PC-9 (cell line): ENCODE measurements at regions not wholly inside any gene's neighbourhood (a gene's known extent, or its start where the extent isn't known, plus 50 kb on each side); places are given as distances from the start of the nearest gene placed in this dataset.

Experiments
- BruUV-seq: library from RNA; stranded (reverse); fragments of 400-500 nt; replicated peaks from 2 replicates; lab custom pipeline; 2021; lab: Mats Ljungman, UMichigan
- CTCF ChIA-PET: fragments of 300-600 bp; sonication (Branson Sonifier 250); formaldehyde crosslinking; loops from one replicate; lab custom pipeline; 2022; ENCODE audit warnings: antibody characterized with exemption; lab: Charles Lee
- POLR2A ChIA-PET: fragments of 300-600 bp; sonication (Branson Sonifier 250); formaldehyde crosslinking; loops from one replicate; lab custom pipeline; 2022; ENCODE audit warnings: antibody characterized with exemption; ENCODE audit not compliant: unreplicated experiment; lab: Charles Lee
- DNase-seq, 2 experiments: peaks; one replicate each; pipeline versions ENCODE4 v3.0.0 to v3.0.0-alpha.2; 2015 to 2022; ENCODE audit warnings: mixed read lengths in 1 of 2
- H2AFZ ChIP-seq: fragments of 200-600 bp; sonication (generic); 2 replicates; pipeline ENCODE4 v1.8.1; 2017; ENCODE audit warnings: antibody characterized with exemption
- H3F3A ChIP-seq: fragments of 200-600 bp; sonication (generic); 2 replicates; pipeline ENCODE4 v1.8.1; 2017; ENCODE audit warnings: antibody characterized with exemption, mild to moderate bottlenecking, low read depth; ENCODE audit not compliant: insufficient read depth
- H3K27ac ChIP-seq: fragments of 200-600 bp; sonication (generic); 2 replicates; pipeline ENCODE4 v1.6.1; 2016; ENCODE audit warnings: mixed run types
- H3K27me3 ChIP-seq: fragments of 200-600 bp; sonication (generic); 2 replicates; pipeline ENCODE4 v1.6.1; 2016; ENCODE audit warnings: low read depth, mixed run types; ENCODE audit not compliant: insufficient read depth
- H3K36me3 ChIP-seq: fragments of 200-600 bp; sonication (generic); 2 replicates; pipeline ENCODE4 v1.6.1; 2016; ENCODE audit warnings: low read depth, mixed run types
- H3K4me1 ChIP-seq: fragments of 200-600 bp; sonication (generic); replicated peaks from 2 replicates; pipeline ENCODE4 v1.6.1; 2016; ENCODE audit warnings: mixed run types; ENCODE audit not compliant: insufficient read depth
- H3K4me2 ChIP-seq: fragments of 200-600 bp; sonication (generic); 2 replicates; pipeline ENCODE4 v1.6.1; 2017; ENCODE audit warnings: mixed run types
- H3K4me3 ChIP-seq: fragments of 200-600 bp; sonication (generic); 2 replicates; pipeline ENCODE4 v1.6.1; 2016; ENCODE audit warnings: mixed run types
- H3K79me2 ChIP-seq: fragments of 200-600 bp; sonication (generic); 2 replicates; pipeline ENCODE4 v1.6.1; 2017; ENCODE audit warnings: low read depth, mixed run types
- H3K9me2 ChIP-seq: fragments of 200-600 bp; sonication (generic); 2 replicates; pipeline ENCODE4 v1.8.1; 2017; ENCODE audit warnings: mild to moderate bottlenecking; ENCODE audit not compliant: insufficient read depth
- H3K9me3 ChIP-seq: fragments of 200-600 bp; sonication (generic); 2 replicates; pipeline ENCODE4 v1.8.1; 2016; ENCODE audit warnings: low read depth; ENCODE audit not compliant: insufficient read depth
- H4K20me1 ChIP-seq: fragments of 200-600 bp; sonication (generic); 2 replicates; pipeline ENCODE4 v1.8.1; 2017; ENCODE audit not compliant: insufficient read depth
- CTCF ChIP-seq: fragments of 200-600 bp; sonication (generic); conservative IDR thresholded peaks from 2 replicates; pipeline ENCODE4 v1.6.1; 2017; ENCODE audit warnings: mixed run types, antibody characterized with exemption, mild to moderate bottlenecking, moderate library complexity
- EZH2 ChIP-seq: fragments of 200-600 bp; sonication (generic); IDR thresholded peaks from 2 replicates; pipeline ENCODE4 v1.8.0; 2017; ENCODE audit warnings: antibody characterized with exemption, low read depth
- intact Hi-C: fragments of 100-400 bp; cut with micrococcal nuclease; formaldehyde crosslinking; loops from one replicate; pipeline ENCODE4 v1.10.0; 2022; ENCODE audit not compliant: unreplicated experiment

GRCh38 chr2:12990523-12990922 is 273.8 kb downstream of the TRIB2 start:
- H3K27me3 ChIP-seq: no peaks in the 10 kb centered on the region
- H2AFZ ChIP-seq: no peak overlapping the region
- intact Hi-C loops: no loop called here
- H3K9me2 ChIP-seq: no peaks in the 10 kb centered on the region
- no peak overlapping the region for H3K4me3 ChIP-seq
- no peaks in the 10 kb centered on the region for H3K4me1 ChIP-seq
- H3K27ac ChIP-seq: no peak overlapping the region
- no peaks in the 10 kb centered on the region for H3K36me3 ChIP-seq
- H3K9me3 ChIP-seq: no peaks in the 10 kb centered on the region
- ChIA-PET CTCF (interaction anchor here (1.1 kb wide), 1 partner anchor 16 kb away, joined by 4 read pairs; no protein-coding TSS in a partner anchor), POLR2A (no interaction called here)
- no peaks in the 10 kb centered on the region for H3F3A ChIP-seq
- TF ChIP-seq CTCF: peak; percentile 48
- no peak for TF ChIP-seq EZH2
- BruUV-seq: no TSS peak
- H3K4me2 ChIP-seq: no peak overlapping the region
- H3K79me2 ChIP-seq: no peaks in the 10 kb centered on the region
- DNase-seq: no peak
- H4K20me1 ChIP-seq: no peaks in the 10 kb centered on the region

DNA sequence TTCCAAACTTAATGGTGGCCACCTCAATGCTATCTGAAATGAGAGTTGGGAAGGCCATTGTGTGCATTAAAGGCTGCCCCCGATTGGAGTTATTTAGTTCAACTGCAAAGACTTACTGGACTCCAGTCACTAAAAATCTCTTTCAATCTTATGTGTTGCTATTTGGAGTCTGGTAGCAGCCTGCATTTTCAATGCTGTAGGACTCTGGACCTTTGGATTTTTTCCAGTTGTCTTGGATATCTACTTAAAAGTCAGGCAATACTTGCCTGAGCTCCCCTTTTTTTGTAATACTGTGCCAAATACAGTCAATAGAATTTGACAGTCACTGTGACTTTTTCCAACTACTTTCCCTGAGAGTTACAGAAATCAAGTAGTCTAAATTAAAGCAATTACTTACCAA is 281.9 kb downstream of the TRIB2 start:
- no peaks in the 10 kb centered on the region for H3F3A ChIP-seq
- H3K4me1 ChIP-seq: no peaks in the 10 kb centered on the region
- no peak overlapping the region for H3K27ac ChIP-seq
- no peaks in the 10 kb centered on the region for H4K20me1 ChIP-seq
- H3K4me2 ChIP-seq: no peak overlapping the region
- H3K9me3 ChIP-seq: no peaks in the 10 kb centered on the region
- BruUV-seq: no TSS peak
- H2AFZ ChIP-seq: 0 out of 2 replicates have a peak overlapping the region, but pooled peaks have one; percentile 39
- no peak overlapping the region for H3K4me3 ChIP-seq
- POLR2A ChIA-PET: no interaction called here
- CTCF ChIA-PET: no interaction called here
- no peaks in the 10 kb centered on the region for H3K79me2 ChIP-seq
- TF ChIP-seq EZH2: no peak
- no peak for TF ChIP-seq CTCF
- DNase-seq: no peak
- intact Hi-C loops: no loop called here
- no peaks in the 10 kb centered on the region for H3K27me3 ChIP-seq
- no peaks in the 10 kb centered on the region for H3K36me3 ChIP-seq
- no peaks in the 10 kb centered on the region for H3K9me2 ChIP-seq

- CTCF ChIA-PET: no interaction called here
- intact Hi-C loops: loop anchor here (10.0 kb wide), 1 partner anchor 1306 kb away; no protein-coding TSS in a partner anchor
- no peak overlapping the region for H2AFZ ChIP-seq
Measured at GRCh38 chr2:13000664-13001363, 284.1 kb downstream of the TRIB2 start.

More at GRCh38 chr2:13000664-13001363, 284.1 kb downstream of the TRIB2 start:
- Histone ChIP-seq H3F3A (no peaks in the 10 kb centered on the region), H4K20me1 (no peaks in the 10 kb centered on the region), H3K27me3 (no peaks in the 10 kb centered on the region), H3K79me2 (no peaks in the 10 kb centered on the region), H3K4me2 (no peak overlapping the region), H3K27ac (no peak overlapping the region), H3K36me3 (no peaks in the 10 kb centered on the region), H3K4me1 (no peaks in the 10 kb centered on the region; the same call in 1 of the 2 replicates), H3K4me3 (no peak overlapping the region), H3K9me3 (no peaks in the 10 kb centered on the region), H3K9me2 (no peaks in the 10 kb centered on the region)
- no TSS peak for BruUV-seq
- TF ChIP-seq EZH2: no peak
- TF ChIP-seq CTCF: no peak
- DNase-seq: no peak
- POLR2A ChIA-PET: no interaction called here
